Liver (tissue), 8 donors: ENCODE measurements at regions not wholly inside any gene's neighbourhood (a gene's known extent, or its start where the extent isn't known, plus 50 kb on each side); places are given as distances from the start of the nearest gene placed in this dataset.

Experiments
- DNase-seq: peaks from one replicate; pipeline ENCODE4 v3.0.0-alpha.2; 2017; ENCODE audit warnings: low spot score
- H3K27ac ChIP-seq, 2 donors: one replicate each; pipeline ENCODE4 v1.7.0; 2013; ENCODE audit warnings: inconsistent platforms in 2 of 2, low read length in 2 of 2, control low read depth in 1 of 2, low read depth in 1 of 2, mild to moderate bottlenecking in 1 of 2
- H3K27me3 ChIP-seq, 4 donors: one replicate each; pipeline versions ENCODE4 v1.6.1 to v1.7.0; 2013; ENCODE audit warnings: low read length in 3 of 4, inconsistent platforms in 1 of 4, mild to moderate bottlenecking in 1 of 4, moderate library complexity in 1 of 4; ENCODE audit not compliant: control insufficient read depth in 4 of 4, insufficient read depth in 4 of 4
- H3K36me3 ChIP-seq, 4 donors: one replicate each; pipeline versions ENCODE4 v1.6.1 to v1.7.0; 2013; ENCODE audit warnings: low read length in 3 of 4, mild to moderate bottlenecking in 3 of 4, low read depth in 1 of 4, moderate library complexity in 1 of 4; ENCODE audit not compliant: control insufficient read depth in 4 of 4, insufficient read depth in 3 of 4
- H3K4me1 ChIP-seq, 4 donors: one replicate each; pipeline versions ENCODE4 v1.6.1 to v1.7.0; 2013; ENCODE audit warnings: low read length in 3 of 4, mild to moderate bottlenecking in 3 of 4, moderate library complexity in 1 of 4; ENCODE audit not compliant: control insufficient read depth in 4 of 4, insufficient read depth in 4 of 4
- H3K4me3 ChIP-seq, 3 donors: one replicate each; pipeline versions ENCODE4 v1.6.1 to v1.7.0; 2013; ENCODE audit warnings: low read length in 3 of 3, control low read depth in 1 of 3, low read depth in 1 of 3, mild to moderate bottlenecking in 1 of 3
- H3K9ac ChIP-seq, 2 donors: one replicate each; pipeline ENCODE4 v1.7.0; 2013; ENCODE audit warnings: low read length in 2 of 2, mild to moderate bottlenecking in 2 of 2, moderate library complexity in 2 of 2, control low read depth in 1 of 2, low read depth in 1 of 2
- H3K9me3 ChIP-seq, 4 donors: one replicate each; pipeline versions ENCODE4 v1.6.1 to v1.7.0; 2013; ENCODE audit warnings: low read length in 3 of 4; ENCODE audit not compliant: control insufficient read depth in 4 of 4
- EGR1 ChIP-seq, 2 donors: IDR thresholded peaks; 2 replicates each; pipeline ENCODE4 v1.6.1; 2016 to 2018; ENCODE audit warnings: antibody characterized with exemption in 2 of 2, low read depth in 2 of 2
- FOXA1 ChIP-seq: IDR thresholded peaks from 2 replicates; pipeline ENCODE4 v1.6.1; 2016; ENCODE audit warnings: antibody characterized with exemption
- FOXA2 ChIP-seq: IDR thresholded peaks from 2 replicates; pipeline ENCODE4 v1.6.1; 2016; ENCODE audit warnings: antibody characterized with exemption
- GABPA ChIP-seq, 2 donors: IDR thresholded peaks in 1 of 2; conservative IDR thresholded peaks in 1 of 2; 2 replicates each; pipeline ENCODE4 v1.6.1; 2016; ENCODE audit warnings: antibody characterized with exemption in 2 of 2, mild to moderate bottlenecking in 1 of 2, moderate library complexity in 1 of 2
- HNF4A ChIP-seq, 2 donors: conservative IDR thresholded peaks; 2 replicates each; pipeline ENCODE4 v1.6.1; 2016; ENCODE audit warnings: antibody characterized with exemption in 2 of 2, mild to moderate bottlenecking in 2 of 2
- HNF4G ChIP-seq: IDR thresholded peaks from 2 replicates; pipeline ENCODE4 v1.6.1; 2016; ENCODE audit warnings: antibody characterized with exemption
- JUND ChIP-seq, 2 donors: IDR thresholded peaks; 2 replicates each; pipeline ENCODE4 v1.6.1; 2016; ENCODE audit warnings: antibody characterized with exemption in 2 of 2
- NR2F2 ChIP-seq: IDR thresholded peaks from 2 replicates; pipeline ENCODE4 v1.6.1; 2016; ENCODE audit warnings: antibody characterized with exemption
- RAD21 ChIP-seq, 2 donors: IDR thresholded peaks; 2 replicates each; pipeline ENCODE4 v1.6.1; 2016; ENCODE audit warnings: antibody characterized with exemption in 2 of 2, mild to moderate bottlenecking in 2 of 2
- RXRA ChIP-seq, 2 donors: IDR thresholded peaks; 2 replicates each; pipeline ENCODE4 v1.6.1; 2017 to 2018; ENCODE audit warnings: antibody characterized with exemption in 2 of 2, mild to moderate bottlenecking in 1 of 2
- SP1 ChIP-seq: IDR thresholded peaks from 2 replicates; pipeline ENCODE4 v1.6.1; 2018; ENCODE audit warnings: antibody characterized with exemption, mild to moderate bottlenecking
- TAF1 ChIP-seq: conservative IDR thresholded peaks from 2 replicates; pipeline ENCODE4 v1.6.1; 2016; ENCODE audit warnings: antibody characterized with exemption, mild to moderate bottlenecking
- YY1 ChIP-seq: IDR thresholded peaks from 2 replicates; pipeline ENCODE4 v1.6.1; 2016; ENCODE audit warnings: antibody characterized with exemption, mild to moderate bottlenecking
- WGBS: extraction: QIAGEN DNeasy Blood & Tissue Kit; methylation state at CpG from one replicate; pipeline ENCODE4 v1.1.7; 2013; 5-methylcytosine and 5-hydroxymethylcytosine counted together
- TF ChIP-seq, protein P1 (sequence below): IDR thresholded peaks from 2 replicates; pipeline ENCODE4 v1.6.1; 2016; ENCODE audit warnings: antibody characterized with exemption
- TF ChIP-seq, protein P2 (sequence below): IDR thresholded peaks from 2 replicates; pipeline ENCODE4 v1.6.1; 2016; ENCODE audit warnings: antibody characterized with exemption
- TF ChIP-seq, protein P3 (sequence below): IDR thresholded peaks from 2 replicates; pipeline ENCODE4 v1.6.1; 2016; ENCODE audit warnings: antibody characterized with exemption
- TF ChIP-seq, protein P4 (sequence below): IDR thresholded peaks from 2 replicates; pipeline ENCODE4 v1.6.1; 2016; ENCODE audit warnings: antibody characterized with exemption, mild to moderate bottlenecking
- TF ChIP-seq, protein P5 (sequence below): fragments of 150-350 bp; IDR thresholded peaks from 2 replicates; pipeline ENCODE4 v1.5.1; 2017; ENCODE audit warnings: improper control_type of control experiment, low read depth, low read length; ENCODE audit not compliant: missing input control
- donor health status: healthy.
- donor health status: healthy.
- donor health status: healthy.
- donor health status: healthy.
- donor health status: healthy.

DNA sequence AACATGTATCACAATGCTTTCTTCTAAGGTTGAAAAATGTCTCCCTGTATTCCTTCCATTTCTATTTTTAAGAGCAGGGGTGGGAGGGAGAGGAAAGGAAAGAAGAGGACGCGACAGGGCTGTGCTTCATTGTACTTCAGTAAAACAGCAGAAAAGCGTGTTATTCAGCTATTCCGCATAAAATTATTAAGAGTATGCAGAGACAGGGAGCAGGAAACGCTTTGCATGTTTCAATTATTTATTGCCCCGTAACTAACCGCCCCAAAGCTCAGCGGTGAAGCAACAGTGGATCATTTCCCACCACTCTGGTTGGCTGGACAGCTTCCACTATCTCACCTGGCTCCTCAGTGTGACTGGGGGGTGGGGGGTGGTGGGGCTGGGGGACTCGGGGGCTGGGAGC, 188.9 kb downstream of the TTLL2 start:
- H3K27me3 ChIP-seq, result no peaks in the 10 kb centered on the region
- H3K36me3 ChIP-seq, result no peaks in the 10 kb centered on the region
- no peaks in the 10 kb centered on the region for H3K9me3 ChIP-seq
- no peaks in the 10 kb centered on the region for H3K4me1 ChIP-seq
- 73% methylated on average over 9 of the region's 9 CpGs for WGBS
- no peak overlapping the region for H3K4me3 ChIP-seq
- H3K9ac ChIP-seq, result no peak overlapping the region
- no peak for DNase-seq
- no peak for TF ChIP-seq TAF1
- TF ChIP-seq RAD21 (IDR thresholded peaks at IDR 0.05), result no peak
- TF ChIP-seq GABPA (IDR thresholded peaks at IDR 0.05 in 1 of 2, conservative IDR thresholded peaks at IDR 0.05 in 1 of 2), result no peak
- no peak for TF ChIP-seq FOXA1
- TF ChIP-seq YY1, result no peak
- TF ChIP-seq HNF4G, result no peak
- TF ChIP-seq, protein P1, sequence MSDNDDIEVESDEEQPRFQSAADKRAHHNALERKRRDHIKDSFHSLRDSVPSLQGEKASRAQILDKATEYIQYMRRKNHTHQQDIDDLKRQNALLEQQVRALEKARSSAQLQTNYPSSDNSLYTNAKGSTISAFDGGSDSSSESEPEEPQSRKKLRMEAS, result no peak
- TF ChIP-seq, protein P2, sequence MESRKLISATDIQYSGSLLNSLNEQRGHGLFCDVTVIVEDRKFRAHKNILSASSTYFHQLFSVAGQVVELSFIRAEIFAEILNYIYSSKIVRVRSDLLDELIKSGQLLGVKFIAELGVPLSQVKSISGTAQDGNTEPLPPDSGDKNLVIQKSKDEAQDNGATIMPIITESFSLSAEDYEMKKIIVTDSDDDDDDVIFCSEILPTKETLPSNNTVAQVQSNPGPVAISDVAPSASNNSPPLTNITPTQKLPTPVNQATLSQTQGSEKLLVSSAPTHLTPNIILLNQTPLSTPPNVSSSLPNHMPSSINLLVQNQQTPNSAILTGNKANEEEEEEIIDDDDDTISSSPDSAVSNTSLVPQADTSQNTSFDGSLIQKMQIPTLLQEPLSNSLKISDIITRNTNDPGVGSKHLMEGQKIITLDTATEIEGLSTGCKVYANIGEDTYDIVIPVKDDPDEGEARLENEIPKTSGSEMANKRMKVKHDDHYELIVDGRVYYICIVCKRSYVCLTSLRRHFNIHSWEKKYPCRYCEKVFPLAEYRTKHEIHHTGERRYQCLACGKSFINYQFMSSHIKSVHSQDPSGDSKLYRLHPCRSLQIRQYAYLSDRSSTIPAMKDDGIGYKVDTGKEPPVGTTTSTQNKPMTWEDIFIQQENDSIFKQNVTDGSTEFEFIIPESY, result no peak
- TF ChIP-seq SP1, result no peak
- TF ChIP-seq NR2F2, result no peak
- TF ChIP-seq RXRA (IDR thresholded peaks at IDR 0.05), result no peak
- no peak for TF ChIP-seq JUND (IDR thresholded peaks at IDR 0.05)
- no peak for TF ChIP-seq EGR1 (IDR thresholded peaks at IDR 0.05; ENCODE audit: low read depth in 2 of 2)
- no peak overlapping the region for H3K27ac ChIP-seq

DNA sequence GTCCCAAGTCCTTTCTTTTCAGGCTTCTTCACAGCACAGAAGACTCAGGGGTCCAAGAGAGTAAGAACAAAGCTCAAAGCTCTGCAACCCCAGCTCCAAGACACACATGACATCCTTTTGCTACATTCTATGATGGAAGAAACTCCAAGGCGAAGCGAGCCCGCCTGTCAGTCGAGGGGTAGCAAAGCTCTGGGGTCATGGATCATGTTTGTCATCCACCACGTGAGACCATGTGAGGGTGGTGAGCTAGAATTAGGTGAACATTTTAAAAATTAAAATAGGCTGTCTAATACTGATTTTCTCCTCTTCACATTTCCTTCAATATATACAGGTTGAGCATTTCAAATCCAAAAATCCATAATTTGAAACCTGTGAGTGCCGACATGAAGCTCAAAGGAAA, 189.6 kb downstream of the TTLL2 start:
- no peak overlapping the region for H3K27ac ChIP-seq
- no peaks in the 10 kb centered on the region for H3K36me3 ChIP-seq
- no peaks in the 10 kb centered on the region for H3K27me3 ChIP-seq
- 87% methylated on average over 6 of the region's 6 CpGs for WGBS
- H3K4me1 ChIP-seq, result no peaks in the 10 kb centered on the region
- no peak overlapping the region for H3K9ac ChIP-seq
- TF ChIP-seq TAF1, result no peak
- TF ChIP-seq, protein P3, sequence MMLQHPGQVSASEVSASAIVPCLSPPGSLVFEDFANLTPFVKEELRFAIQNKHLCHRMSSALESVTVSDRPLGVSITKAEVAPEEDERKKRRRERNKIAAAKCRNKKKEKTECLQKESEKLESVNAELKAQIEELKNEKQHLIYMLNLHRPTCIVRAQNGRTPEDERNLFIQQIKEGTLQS, result no peak
- no peak for TF ChIP-seq RAD21 (IDR thresholded peaks at IDR 0.05)
- no peak for TF ChIP-seq FOXA2
- TF ChIP-seq GABPA (IDR thresholded peaks at IDR 0.05 in 1 of 2, conservative IDR thresholded peaks at IDR 0.05 in 1 of 2), result no peak
- TF ChIP-seq, protein P2, result no peak
- TF ChIP-seq, protein P1, result no peak
- TF ChIP-seq YY1, result no peak
- TF ChIP-seq JUND (IDR thresholded peaks at IDR 0.05), result no peak
- TF ChIP-seq, protein P4, sequence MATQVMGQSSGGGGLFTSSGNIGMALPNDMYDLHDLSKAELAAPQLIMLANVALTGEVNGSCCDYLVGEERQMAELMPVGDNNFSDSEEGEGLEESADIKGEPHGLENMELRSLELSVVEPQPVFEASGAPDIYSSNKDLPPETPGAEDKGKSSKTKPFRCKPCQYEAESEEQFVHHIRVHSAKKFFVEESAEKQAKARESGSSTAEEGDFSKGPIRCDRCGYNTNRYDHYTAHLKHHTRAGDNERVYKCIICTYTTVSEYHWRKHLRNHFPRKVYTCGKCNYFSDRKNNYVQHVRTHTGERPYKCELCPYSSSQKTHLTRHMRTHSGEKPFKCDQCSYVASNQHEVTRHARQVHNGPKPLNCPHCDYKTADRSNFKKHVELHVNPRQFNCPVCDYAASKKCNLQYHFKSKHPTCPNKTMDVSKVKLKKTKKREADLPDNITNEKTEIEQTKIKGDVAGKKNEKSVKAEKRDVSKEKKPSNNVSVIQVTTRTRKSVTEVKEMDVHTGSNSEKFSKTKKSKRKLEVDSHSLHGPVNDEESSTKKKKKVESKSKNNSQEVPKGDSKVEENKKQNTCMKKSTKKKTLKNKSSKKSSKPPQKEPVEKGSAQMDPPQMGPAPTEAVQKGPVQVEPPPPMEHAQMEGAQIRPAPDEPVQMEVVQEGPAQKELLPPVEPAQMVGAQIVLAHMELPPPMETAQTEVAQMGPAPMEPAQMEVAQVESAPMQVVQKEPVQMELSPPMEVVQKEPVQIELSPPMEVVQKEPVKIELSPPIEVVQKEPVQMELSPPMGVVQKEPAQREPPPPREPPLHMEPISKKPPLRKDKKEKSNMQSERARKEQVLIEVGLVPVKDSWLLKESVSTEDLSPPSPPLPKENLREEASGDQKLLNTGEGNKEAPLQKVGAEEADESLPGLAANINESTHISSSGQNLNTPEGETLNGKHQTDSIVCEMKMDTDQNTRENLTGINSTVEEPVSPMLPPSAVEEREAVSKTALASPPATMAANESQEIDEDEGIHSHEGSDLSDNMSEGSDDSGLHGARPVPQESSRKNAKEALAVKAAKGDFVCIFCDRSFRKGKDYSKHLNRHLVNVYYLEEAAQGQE, result no peak
- no peak for TF ChIP-seq FOXA1
- no peak for TF ChIP-seq NR2F2
- TF ChIP-seq SP1, result no peak
- TF ChIP-seq, protein P5, sequence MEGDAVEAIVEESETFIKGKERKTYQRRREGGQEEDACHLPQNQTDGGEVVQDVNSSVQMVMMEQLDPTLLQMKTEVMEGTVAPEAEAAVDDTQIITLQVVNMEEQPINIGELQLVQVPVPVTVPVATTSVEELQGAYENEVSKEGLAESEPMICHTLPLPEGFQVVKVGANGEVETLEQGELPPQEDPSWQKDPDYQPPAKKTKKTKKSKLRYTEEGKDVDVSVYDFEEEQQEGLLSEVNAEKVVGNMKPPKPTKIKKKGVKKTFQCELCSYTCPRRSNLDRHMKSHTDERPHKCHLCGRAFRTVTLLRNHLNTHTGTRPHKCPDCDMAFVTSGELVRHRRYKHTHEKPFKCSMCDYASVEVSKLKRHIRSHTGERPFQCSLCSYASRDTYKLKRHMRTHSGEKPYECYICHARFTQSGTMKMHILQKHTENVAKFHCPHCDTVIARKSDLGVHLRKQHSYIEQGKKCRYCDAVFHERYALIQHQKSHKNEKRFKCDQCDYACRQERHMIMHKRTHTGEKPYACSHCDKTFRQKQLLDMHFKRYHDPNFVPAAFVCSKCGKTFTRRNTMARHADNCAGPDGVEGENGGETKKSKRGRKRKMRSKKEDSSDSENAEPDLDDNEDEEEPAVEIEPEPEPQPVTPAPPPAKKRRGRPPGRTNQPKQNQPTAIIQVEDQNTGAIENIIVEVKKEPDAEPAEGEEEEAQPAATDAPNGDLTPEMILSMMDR, result no peak
- no peak for TF ChIP-seq EGR1 (IDR thresholded peaks at IDR 0.05; ENCODE audit: low read depth in 2 of 2)
- TF ChIP-seq HNF4G, result no peak
- TF ChIP-seq RXRA (IDR thresholded peaks at IDR 0.05), result no peak
- TF ChIP-seq HNF4A (conservative IDR thresholded peaks at IDR 0.05), result no peak
- H3K9me3 ChIP-seq, result no peaks in the 10 kb centered on the region
- no peak for DNase-seq
- no peak overlapping the region for H3K4me3 ChIP-seq
